ENCODE measurements at regions not wholly inside any gene's neighbourhood (a gene's known extent, or its start where the extent isn't known, plus 50 kb on each side); places are given as distances from the start of the nearest gene placed in this dataset.

GRCh38 chr3:104916971-104917370 lies 449.7 kb upstream of the ALCAM start:
- Histone ChIP-seq H3K9me2 (ENCODE audit: insufficient read depth, low read length) (no peaks in the 10 kb centered on the region), H3K4me3 (ENCODE audit: low read length) (no peak overlapping the region), H3K36me3 (ENCODE audit: insufficient read depth, low read length) (no peaks in the 10 kb centered on the region), H4K20me1 (ENCODE audit: insufficient read depth) (no peaks in the 10 kb centered on the region), H3K4me2 (ENCODE audit: low read length) (no peak overlapping the region), H3K9me3 (ENCODE audit: low read length) (no peaks in the 10 kb centered on the region), H2AFZ (ENCODE audit: low read depth, low read length) (no peak overlapping the region), H3K27me3 (ENCODE audit: insufficient read depth, low read depth, low read length) (no peaks in the 10 kb centered on the region), H3K79me2 (replicated peaks; ENCODE audit: insufficient read depth, low read length) (no peaks in the 10 kb centered on the region), H3K9ac (ENCODE audit: low read length) (no peak overlapping the region), H3K27ac (ENCODE audit: low read length) (no peak overlapping the region), H3F3A (ENCODE audit: insufficient read depth, low read length, poor library complexity, severe bottlenecking) (no peaks in the 10 kb centered on the region)
- TF ChIP-seq EZH2 (IDR thresholded peaks at IDR 0.05; ENCODE audit: borderline replicate concordance, insufficient read depth, low read length, poor library complexity, severe bottlenecking) (no peak), REST (IDR thresholded peaks at IDR 0.05; ENCODE audit: borderline replicate concordance) (no peak), TAF1 (IDR thresholded peaks at IDR 0.05; ENCODE audit: low read depth) (no peak), SMC3 (conservative IDR thresholded peaks at IDR 0.05; ENCODE audit: poor library complexity) (no peak), RAD21 (conservative IDR thresholded peaks at IDR 0.05) (no peak), MXI1 (conservative IDR thresholded peaks at IDR 0.05; ENCODE audit: poor library complexity, severe bottlenecking) (no peak)

- no peak overlapping the region for H3K4me3 ChIP-seq (ENCODE audit: low read length)
- H2AFZ ChIP-seq (ENCODE audit: low read depth, low read length) = no peak overlapping the region
- H3K9me2 ChIP-seq (ENCODE audit: insufficient read depth, low read length) = no peaks in the 10 kb centered on the region
- TF ChIP-seq SMC3 (conservative IDR thresholded peaks at IDR 0.05; ENCODE audit: poor library complexity) = no peak
- no peak for TF ChIP-seq EP300 (conservative IDR thresholded peaks at IDR 0.05; ENCODE audit: poor library complexity, severe bottlenecking)
- TF ChIP-seq EZH2 (IDR thresholded peaks at IDR 0.05; ENCODE audit: borderline replicate concordance, insufficient read depth, low read length, poor library complexity, severe bottlenecking) = no peak
- no peak for TF ChIP-seq POLR2AphosphoS5 (IDR thresholded peaks at IDR 0.05)
- TF ChIP-seq RAD21 (conservative IDR thresholded peaks at IDR 0.05) = no peak
- TF ChIP-seq REST (IDR thresholded peaks at IDR 0.05; ENCODE audit: borderline replicate concordance) = no peak
- TF ChIP-seq MXI1 (conservative IDR thresholded peaks at IDR 0.05; ENCODE audit: poor library complexity, severe bottlenecking) = no peak
- no peak for TF ChIP-seq TAF1 (IDR thresholded peaks at IDR 0.05; ENCODE audit: low read depth)
- no peak for TF ChIP-seq CTCF (IDR thresholded peaks at IDR 0.05; ENCODE audit: poor library complexity, severe bottlenecking)
- H3F3A ChIP-seq (ENCODE audit: insufficient read depth, low read length, poor library complexity, severe bottlenecking) = no peaks in the 10 kb centered on the region
- H3K27me3 ChIP-seq (ENCODE audit: insufficient read depth, low read depth, low read length) = no peaks in the 10 kb centered on the region
- H3K36me3 ChIP-seq (ENCODE audit: insufficient read depth, low read length) = no peaks in the 10 kb centered on the region
- H3K4me2 ChIP-seq (ENCODE audit: low read length) = no peak overlapping the region
- H3K79me2 ChIP-seq (replicated peaks; ENCODE audit: insufficient read depth, low read length) = no peaks in the 10 kb centered on the region
- no peak overlapping the region for H3K27ac ChIP-seq (ENCODE audit: low read length)
- H3K9ac ChIP-seq (ENCODE audit: low read length) = no peak overlapping the region
- H4K20me1 ChIP-seq (ENCODE audit: insufficient read depth) = no peaks in the 10 kb centered on the region
- no peaks in the 10 kb centered on the region for H3K9me3 ChIP-seq (ENCODE audit: low read length)
Measured at GRCh38 chr3:104920512-104920911, 446.2 kb upstream of the ALCAM start.
